HEK293 (cell line): ENCODE measurements at regions not wholly inside any gene's neighbourhood (a gene's known extent, or its start where the extent isn't known, plus 50 kb on each side); places are given as distances from the start of the nearest gene placed in this dataset.

Experiments
- HIC1 ChIP-seq: fragments of 450-650 bp; formaldehyde crosslinking; IDR thresholded peaks from 2 replicates; pipeline ENCODE4 v1.5.1; 2016; ENCODE audit warnings: missing biosample characterization, missing genetic modification characterization
- REST ChIP-seq: fragments of 450-650 bp; formaldehyde crosslinking; IDR thresholded peaks from 2 replicates; pipeline ENCODE4 v1.5.1; 2016; ENCODE audit warnings: missing biosample characterization, missing genetic modification characterization
- ZBTB7A ChIP-seq: fragments of 450-650 bp; formaldehyde crosslinking; IDR thresholded peaks from 2 replicates; pipeline ENCODE4 v1.5.1; 2016; ENCODE audit warnings: low read depth, missing biosample characterization, missing genetic modification characterization
- ZNF10 ChIP-seq: fragments of 450-650 bp; formaldehyde crosslinking; IDR thresholded peaks from 2 replicates; pipeline ENCODE4 v1.5.1; 2017; ENCODE audit warnings: missing biosample characterization, missing genetic modification characterization
- ZNF248 ChIP-seq: fragments of 450-650 bp; formaldehyde crosslinking; IDR thresholded peaks from 2 replicates; pipeline ENCODE4 v1.5.1; 2017; ENCODE audit warnings: missing biosample characterization, missing genetic modification characterization

GRCh38 chr15:95416576-95416975, 913.9 kb upstream of the NR2F2 start:
- TF ChIP-seq HIC1 (tag by site-specific recombination) (no peak), ZNF248 (tag by site-specific recombination) (no peak), ZNF10 (no peak), ZBTB7A (tag by site-specific recombination) (no peak), REST (tag by site-specific recombination) (no peak)
